Adrenal gland (tissue), 9 donors: ENCODE measurements at regions not wholly inside any gene's neighbourhood (a gene's known extent, or its start where the extent isn't known, plus 50 kb on each side); places are given as distances from the start of the nearest gene placed in this dataset.

ENCODE experiments used
- DNase-seq, 7 donors: peaks; one replicate each; pipeline ENCODE4 v3.0.0-alpha.2; 2019 to 2020
- H3K27ac ChIP-seq, 5 donors: fragments of 200-600 bp; sonication (generic) in 4 of 5; 1 replicate in 3 of 5; 2 replicates in 2 of 5; pipeline versions ENCODE4 v1.5.1 to v1.8.0; 2016 to 2020; ENCODE audit warnings: mild to moderate bottlenecking in 1 of 5
- H3K27me3 ChIP-seq: fragments of 200-600 bp; 2 replicates; pipeline ENCODE4 v1.8.0; 2021
- H3K36me3 ChIP-seq, 2 donors: fragments of 200-600 bp; replicated peaks in 1 of 2; 1 replicate in 1 of 2; 2 replicates in 1 of 2; pipeline versions ENCODE4 v1.5.1 to v1.8.0; 2018 to 2022
- H3K4me1 ChIP-seq, 2 donors: fragments of 200-600 bp; replicated peaks in 1 of 2; 1 replicate in 1 of 2; 2 replicates in 1 of 2; pipeline versions ENCODE4 v1.5.1 to v1.8.0; 2018 to 2021
- H3K4me3 ChIP-seq, 4 donors: fragments of 200-600 bp; sonication (generic) in 3 of 4; one replicate each; pipeline ENCODE4 v1.5.1; 2016 to 2018
- H3K9me3 ChIP-seq, 3 donors: fragments of 200-600 bp; sonication (generic) in 1 of 3; replicated peaks in 1 of 3; 1 replicate in 2 of 3; 2 replicates in 1 of 3; pipeline versions ENCODE4 v1.5.1 to v1.8.0; 2016 to 2021
- POLR2A ChIP-seq, 2 donors: fragments of 450-650 bp; IDR thresholded peaks; one replicate each; pipeline ENCODE4 v1.6.1; 2017; ENCODE audit warnings: antibody characterized with exemption in 2 of 2, mild to moderate bottlenecking in 2 of 2, moderate library complexity in 1 of 2
- WGBS, 4 donors: extraction: QIAGEN DNeasy Blood & Tissue Kit in 2 of 4; methylation state at CpG; one replicate each; pipeline versions ENCODE4 v1.1.5 to v1.1.7; 2013 to 2017; 5-methylcytosine and 5-hydroxymethylcytosine counted together
- intact Hi-C, 2 donors: fragments of 100-400 bp; cut with DNase I; formaldehyde crosslinking; loops; one replicate each; pipeline versions ENCODE4 v1.14.1 to v1.15.0; 2022 to 2023
- TF ChIP-seq, protein P1 (sequence below), 6 experiments: fragments of 450-650 bp in 4 of 6; fragments of 200-600 bp in 2 of 6; sonication (generic) in 1 of 6; IDR thresholded peaks; 1 replicate in 5 of 6; 2 replicates in 1 of 6; pipeline versions ENCODE4 v1.5.1 to v1.8.0; 2016 to 2021; ENCODE audit warnings: antibody characterized with exemption in 6 of 6, mild to moderate bottlenecking in 2 of 6, moderate library complexity in 1 of 6
- donor health status: healthy with polysubstance abuse.
- donor health status: Bipolar disorder and iron deficiency.
- donor health status: DM: yes; HTN: yes; CAD: no.
- donor health status: DM: no; HTN: no; CAD: no.
- donor health status: DM: no; HTN: no; CAD: no.

DNA sequence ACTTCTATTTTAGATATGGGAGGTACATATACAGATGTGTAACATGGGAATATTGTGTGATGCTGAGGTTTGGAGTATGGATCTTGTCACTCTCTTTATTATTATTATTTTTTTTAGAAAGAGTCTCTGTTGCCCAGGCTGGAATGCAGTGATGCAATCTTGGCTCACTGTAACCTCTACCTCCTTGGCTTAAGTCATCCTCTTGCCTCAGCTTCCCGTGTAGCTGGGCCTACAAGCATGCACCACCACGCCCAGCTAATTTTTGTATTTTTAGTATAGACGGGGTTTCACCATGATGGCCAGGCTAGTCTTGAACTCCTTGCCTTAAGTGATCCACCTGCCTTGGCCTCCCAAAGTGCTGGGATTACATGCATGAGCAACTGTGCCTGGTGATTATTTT, 138.4 kb upstream of the SLC28A3 start:
- no peaks in the 10 kb centered on the region for H3K9me3 ChIP-seq
- no peaks in the 10 kb centered on the region for H3K4me1 ChIP-seq
- intact Hi-C loops: no loop called here
- H3K27me3 ChIP-seq: no peaks in the 10 kb centered on the region
- no peak overlapping the region for H3K4me3 ChIP-seq
- WGBS, 4 donors: 71 to 93% (median 78%) methylated on average over 3 of the region's 3 CpGs
- TF ChIP-seq, protein P1, sequence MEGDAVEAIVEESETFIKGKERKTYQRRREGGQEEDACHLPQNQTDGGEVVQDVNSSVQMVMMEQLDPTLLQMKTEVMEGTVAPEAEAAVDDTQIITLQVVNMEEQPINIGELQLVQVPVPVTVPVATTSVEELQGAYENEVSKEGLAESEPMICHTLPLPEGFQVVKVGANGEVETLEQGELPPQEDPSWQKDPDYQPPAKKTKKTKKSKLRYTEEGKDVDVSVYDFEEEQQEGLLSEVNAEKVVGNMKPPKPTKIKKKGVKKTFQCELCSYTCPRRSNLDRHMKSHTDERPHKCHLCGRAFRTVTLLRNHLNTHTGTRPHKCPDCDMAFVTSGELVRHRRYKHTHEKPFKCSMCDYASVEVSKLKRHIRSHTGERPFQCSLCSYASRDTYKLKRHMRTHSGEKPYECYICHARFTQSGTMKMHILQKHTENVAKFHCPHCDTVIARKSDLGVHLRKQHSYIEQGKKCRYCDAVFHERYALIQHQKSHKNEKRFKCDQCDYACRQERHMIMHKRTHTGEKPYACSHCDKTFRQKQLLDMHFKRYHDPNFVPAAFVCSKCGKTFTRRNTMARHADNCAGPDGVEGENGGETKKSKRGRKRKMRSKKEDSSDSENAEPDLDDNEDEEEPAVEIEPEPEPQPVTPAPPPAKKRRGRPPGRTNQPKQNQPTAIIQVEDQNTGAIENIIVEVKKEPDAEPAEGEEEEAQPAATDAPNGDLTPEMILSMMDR (IDR thresholded peaks at IDR 0.05): no peak
- TF ChIP-seq POLR2A (IDR thresholded peaks at IDR 0.05): no peak
- H3K36me3 ChIP-seq: no peaks in the 10 kb centered on the region
- no peak for DNase-seq
- H3K27ac ChIP-seq: no peak overlapping the region

- no peaks in the 10 kb centered on the region for H3K9me3 ChIP-seq
- no peak overlapping the region for H3K4me3 ChIP-seq
- no peaks in the 10 kb centered on the region for H3K4me1 ChIP-seq
- H3K27me3 ChIP-seq: no peaks in the 10 kb centered on the region
- DNase-seq: no peak
- intact Hi-C loops: no loop called here
- no peak for TF ChIP-seq POLR2A (IDR thresholded peaks at IDR 0.05)
- TF ChIP-seq, protein P1 (IDR thresholded peaks at IDR 0.05): no peak
- H3K36me3 ChIP-seq: no peaks in the 10 kb centered on the region
- no peak overlapping the region for H3K27ac ChIP-seq
- 79 to 92% (median 88%) methylated on average over 9 of the region's 9 CpGs for WGBS, 4 donors
These were observed 139.5 kb upstream of the SLC28A3 start for GRCh38 chr9:84480071-84480470.

- no peaks in the 10 kb centered on the region for H3K36me3 ChIP-seq
- intact Hi-C loops: no loop called here
- no peaks in the 10 kb centered on the region for H3K9me3 ChIP-seq
- H3K4me1 ChIP-seq: no peaks in the 10 kb centered on the region
- H3K27ac ChIP-seq: no peak overlapping the region
- no peak overlapping the region for H3K4me3 ChIP-seq
- 68 to 78% (median 74%) methylated on average over 3 of the region's 3 CpGs for WGBS, 4 donors
- no peak for DNase-seq
- TF ChIP-seq POLR2A (IDR thresholded peaks at IDR 0.05): no peak
- TF ChIP-seq, protein P1 (IDR thresholded peaks at IDR 0.05): no peak
- no peaks in the 10 kb centered on the region for H3K27me3 ChIP-seq
These were observed 140.7 kb upstream of the SLC28A3 start for GRCh38 chr9:84481231-84481630.

DNA sequence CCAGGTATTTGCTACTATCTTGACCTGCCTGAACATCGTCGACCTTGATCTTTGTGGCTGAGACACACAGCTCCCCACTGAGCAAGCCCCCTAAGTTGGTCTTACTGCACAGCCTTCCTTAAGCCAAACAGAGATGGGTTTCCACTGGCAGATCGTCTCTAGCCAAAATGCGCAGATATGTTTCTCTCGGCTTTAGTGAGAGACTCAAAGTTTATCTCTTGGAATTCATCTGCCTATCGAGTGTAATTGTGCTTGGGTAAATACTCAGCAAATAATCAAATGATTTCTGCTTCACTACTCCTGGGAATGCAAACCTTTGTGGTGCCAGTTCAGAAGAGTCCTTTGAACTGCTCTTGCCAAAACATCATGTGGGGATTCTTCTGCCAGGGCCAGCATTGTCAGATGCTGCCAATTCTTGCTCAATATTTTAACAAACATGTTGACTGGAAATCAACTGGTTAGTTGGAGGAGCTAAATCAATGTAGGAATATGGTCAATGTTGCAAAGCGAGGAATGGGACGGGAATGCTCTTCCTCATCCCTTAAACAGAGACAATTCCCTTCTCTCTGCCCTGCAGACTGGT, 141.2 kb upstream of the SLC28A3 start:
- no peaks in the 10 kb centered on the region for H3K27me3 ChIP-seq
- intact Hi-C loops: no loop called here
- H3K9me3 ChIP-seq: no peaks in the 10 kb centered on the region
- 70 to 77% (median 74%) methylated on average over 8 of the region's 8 CpGs for WGBS, 4 donors
- H3K4me1 ChIP-seq: no peaks in the 10 kb centered on the region
- no peak overlapping the region for H3K27ac ChIP-seq
- no peak overlapping the region for H3K4me3 ChIP-seq
- TF ChIP-seq, protein P1 (IDR thresholded peaks at IDR 0.05): no peak
- no peak for DNase-seq
- H3K36me3 ChIP-seq: no peaks in the 10 kb centered on the region
